ENCODE measurements at regions not wholly inside any gene's neighbourhood (a gene's known extent, or its start where the extent isn't known, plus 50 kb on each side); places are given as distances from the start of the nearest gene placed in this dataset.
"Not testable (repeated sequence)": the region's sequence is repeated elsewhere in the genome, so short reads cannot be mapped to it uniquely, and the experiment has no call there.

DNA sequence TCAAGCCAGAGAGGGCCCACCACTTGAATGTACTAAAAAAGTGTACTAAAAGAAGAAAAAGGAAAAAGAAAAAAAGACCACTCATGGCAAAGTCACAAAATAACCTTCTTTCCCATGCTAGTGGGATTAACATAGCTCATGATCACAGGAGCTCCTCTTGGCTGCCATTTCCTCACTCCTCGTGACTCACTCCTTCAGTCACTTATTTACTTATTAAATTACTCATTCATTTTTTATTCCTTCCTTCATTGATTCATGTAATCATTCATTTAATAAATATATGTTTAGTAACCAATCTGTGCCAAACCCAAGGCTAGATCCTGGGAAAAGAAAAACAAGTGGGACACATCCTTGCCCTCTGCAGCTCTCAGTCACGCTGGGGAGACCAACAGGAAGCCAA lies 300.5 kb downstream of the INSIG2 start:
- no peak for DNase-seq (ENCODE audit: low read depth in 3 of 3)

DNA sequence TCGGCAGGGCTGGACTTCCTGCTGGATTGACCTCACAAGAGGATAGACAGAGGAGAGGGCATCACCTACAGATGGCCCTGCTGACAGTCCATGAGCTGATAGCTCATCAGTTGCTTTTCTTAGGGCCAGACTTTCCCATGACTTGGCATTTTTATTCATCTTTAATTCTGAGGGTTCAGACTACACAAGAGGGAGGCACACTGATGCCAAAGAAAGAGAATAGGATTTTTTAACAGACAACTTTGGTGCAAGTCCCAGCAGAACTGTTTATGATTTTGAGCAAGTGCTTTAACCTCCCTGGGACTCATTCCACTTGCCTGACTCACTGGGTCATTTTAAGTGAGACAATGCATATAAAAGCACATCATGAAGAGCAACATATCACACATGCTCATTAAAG lies 299.2 kb downstream of the INSIG2 start:
- no peak for DNase-seq (ENCODE audit: low read depth in 3 of 3)

DNA sequence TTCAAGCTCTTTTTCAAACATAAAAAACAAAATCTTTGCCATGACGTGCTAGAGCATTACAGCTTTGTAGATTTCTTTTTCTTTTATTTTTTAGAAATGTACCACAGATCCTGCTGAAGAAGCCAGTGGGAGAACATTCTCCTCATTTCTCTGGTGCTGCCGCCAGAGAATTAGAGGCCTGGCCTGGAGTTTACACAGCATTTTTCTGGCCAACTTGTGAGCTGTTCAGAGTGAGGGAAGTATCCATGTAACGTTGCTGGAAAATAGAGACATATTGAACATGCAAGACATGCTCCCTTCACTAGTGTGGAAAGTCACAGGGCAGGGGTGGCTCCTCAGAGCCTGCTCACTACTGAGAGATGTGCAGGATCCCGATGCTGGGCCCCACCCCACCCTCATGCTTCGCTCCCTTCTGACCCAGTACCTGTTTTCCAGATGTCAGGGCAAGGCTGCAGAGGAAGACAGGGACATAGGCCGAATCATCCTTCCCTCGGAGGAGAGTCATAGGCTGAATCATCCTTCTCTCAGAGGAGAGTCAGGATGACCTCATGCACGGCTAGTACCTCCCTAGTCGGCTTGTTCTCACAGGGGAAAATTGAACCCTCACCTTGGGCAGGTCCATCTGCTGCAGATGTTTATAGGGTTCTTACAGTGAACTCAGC lies 298.5 kb downstream of the INSIG2 start:
- DNase-seq (ENCODE audit: low read depth in 3 of 3) = no peak

DNA sequence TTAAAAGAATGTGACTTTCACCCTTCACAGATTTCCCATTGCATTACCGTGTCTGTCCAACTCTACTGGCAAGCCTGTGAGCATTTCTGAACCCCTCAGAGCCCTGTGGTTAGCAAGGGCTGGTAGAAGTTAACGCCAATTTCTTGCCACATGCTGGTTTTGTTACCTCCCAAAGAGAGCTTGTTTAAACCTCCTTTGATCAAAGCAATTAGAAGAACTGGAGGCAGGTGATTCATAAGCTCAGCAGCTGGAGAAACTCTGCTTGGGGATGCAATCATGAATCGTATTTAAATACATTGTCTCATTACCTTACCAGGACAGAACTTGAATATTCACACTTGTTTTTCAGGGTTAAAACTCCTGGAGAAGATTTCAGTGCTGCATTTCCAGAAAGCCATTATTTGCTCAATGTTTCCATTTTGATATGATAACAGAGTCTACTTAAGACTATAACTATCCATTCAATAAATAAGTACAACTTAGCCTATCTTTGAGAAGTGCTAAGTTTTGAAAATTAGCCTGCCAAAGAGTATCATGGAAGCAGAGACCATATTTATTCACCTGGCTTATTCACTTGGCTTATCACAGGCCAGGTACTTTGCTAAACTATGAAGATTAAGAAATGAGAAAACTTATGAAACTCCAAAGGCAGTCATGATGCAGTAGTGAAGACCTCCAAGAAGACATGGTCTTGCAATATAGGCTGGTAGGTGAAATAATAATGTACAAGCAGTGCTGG lies 292.8 kb downstream of the INSIG2 start:
- DNase-seq (ENCODE audit: low read depth in 3 of 3) = no peak

DNA sequence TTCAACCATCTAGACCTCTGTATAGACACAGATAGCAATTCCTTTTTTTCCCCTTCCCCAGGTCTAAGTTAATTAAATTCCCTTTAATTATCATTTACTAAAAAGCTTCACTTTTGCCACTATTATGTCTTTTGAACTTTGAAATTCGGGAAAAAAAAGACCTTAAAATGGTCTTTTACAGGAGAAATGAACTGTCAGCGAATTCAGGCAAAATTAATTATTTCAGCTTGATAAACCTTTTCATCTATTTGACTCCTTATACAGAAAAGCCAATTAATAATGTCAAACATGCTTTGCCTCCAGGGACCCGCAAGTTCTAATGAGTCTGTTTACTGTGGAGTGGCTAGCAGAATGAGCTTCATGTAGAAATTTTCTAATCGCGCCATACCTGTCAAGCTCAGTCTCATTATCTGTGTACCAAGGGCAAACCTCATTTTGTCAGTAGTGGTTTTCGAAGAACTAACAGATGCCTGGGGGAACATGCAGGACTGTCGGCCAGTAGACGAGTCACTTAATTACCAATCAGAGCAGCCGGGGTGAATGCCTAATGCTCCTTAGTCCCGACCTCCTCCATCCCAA lies 287.7 kb downstream of the INSIG2 start:
- DNase-seq (ENCODE audit: low read depth in 3 of 3) = no peak

DNA sequence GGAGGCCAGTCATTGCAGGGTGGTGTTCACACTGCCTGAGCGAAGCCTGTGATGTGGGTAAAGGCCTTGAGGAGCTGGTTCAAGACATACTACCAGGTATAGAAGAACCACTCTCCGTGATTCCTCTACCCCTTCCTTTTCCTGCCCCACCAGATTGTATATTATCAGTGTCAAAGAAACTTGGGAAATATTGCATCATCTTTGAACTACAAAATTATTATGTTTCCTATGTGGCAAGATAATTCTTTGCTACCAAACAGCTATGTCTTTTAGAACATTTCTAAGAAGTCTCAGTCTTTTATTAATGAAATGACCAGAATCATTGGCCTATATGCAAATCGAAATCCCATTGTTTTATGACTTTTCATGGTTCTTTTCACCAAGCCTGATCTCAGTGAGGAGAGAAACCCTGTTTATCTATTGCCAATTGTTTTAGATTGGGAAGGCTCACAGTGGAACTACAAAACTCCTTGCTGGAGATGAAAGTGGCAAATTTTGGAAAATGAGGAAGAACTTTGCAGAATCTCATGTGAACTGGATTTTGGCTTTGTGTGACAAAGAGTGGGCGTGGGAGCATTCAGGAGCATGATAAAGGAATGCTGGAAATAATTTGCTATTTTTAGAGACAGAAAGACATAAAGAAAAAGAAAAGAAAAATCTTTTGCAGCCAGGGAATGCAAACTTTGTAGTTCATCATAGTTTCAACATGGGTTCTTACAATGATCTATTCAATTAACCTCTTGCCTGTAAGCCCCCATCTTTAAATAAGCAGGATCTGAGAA lies 286.9 kb downstream of the INSIG2 start:
- DNase-seq (ENCODE audit: low read depth in 3 of 3) = no peak

- DNase-seq (ENCODE audit: low read depth in 3 of 3) = no peak
Observed at GRCh38 chr2:118372886-118373830, 284.9 kb downstream of the INSIG2 start.

DNA sequence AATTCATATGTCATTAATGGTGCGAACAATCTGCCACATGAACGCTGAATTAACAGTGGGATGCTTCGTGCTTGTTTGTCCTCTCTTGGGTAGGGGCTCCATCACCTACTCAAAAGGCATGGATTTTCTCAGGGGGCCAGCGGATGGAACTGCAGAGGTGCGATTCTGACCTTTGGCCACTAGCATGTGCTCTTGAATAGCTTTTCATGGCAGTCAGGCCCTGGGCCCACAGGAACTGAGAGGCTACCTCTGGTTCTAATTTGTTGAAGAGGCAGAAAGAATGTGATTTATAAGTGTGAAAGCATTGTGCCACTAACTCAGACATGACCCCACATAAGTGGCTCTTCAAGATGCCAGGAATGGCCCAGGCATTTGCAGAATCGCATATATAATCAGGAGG lies 283.2 kb downstream of the INSIG2 start:
- DNase-seq (ENCODE audit: low read depth in 3 of 3) = no peak

DNA sequence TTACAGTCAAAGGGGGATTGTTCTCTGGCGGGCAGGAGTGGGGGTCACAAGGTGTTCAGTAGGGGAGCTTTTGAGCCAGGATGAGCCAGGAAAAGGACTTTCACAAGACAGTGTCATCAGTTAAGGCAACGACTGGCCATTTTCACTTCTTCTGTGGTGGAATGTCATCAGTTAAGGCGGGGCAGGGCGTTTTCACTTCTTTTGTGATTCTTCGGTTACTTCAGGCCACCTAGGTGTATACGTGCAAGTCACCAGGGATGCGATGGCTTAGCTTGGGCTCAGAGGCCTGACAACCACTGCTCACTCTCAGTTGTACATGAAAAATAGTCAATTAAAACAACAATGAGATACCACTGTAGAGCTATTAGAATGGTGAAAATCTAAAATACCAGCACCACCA lies 281.2 kb downstream of the INSIG2 start:
- DNase-seq (ENCODE audit: low read depth in 3 of 3) = not testable (repeated sequence)

- no peak for DNase-seq (ENCODE audit: low read depth in 3 of 3)
Observed at GRCh38 chr2:118363604-118364003, 275.3 kb downstream of the INSIG2 start.

DNA sequence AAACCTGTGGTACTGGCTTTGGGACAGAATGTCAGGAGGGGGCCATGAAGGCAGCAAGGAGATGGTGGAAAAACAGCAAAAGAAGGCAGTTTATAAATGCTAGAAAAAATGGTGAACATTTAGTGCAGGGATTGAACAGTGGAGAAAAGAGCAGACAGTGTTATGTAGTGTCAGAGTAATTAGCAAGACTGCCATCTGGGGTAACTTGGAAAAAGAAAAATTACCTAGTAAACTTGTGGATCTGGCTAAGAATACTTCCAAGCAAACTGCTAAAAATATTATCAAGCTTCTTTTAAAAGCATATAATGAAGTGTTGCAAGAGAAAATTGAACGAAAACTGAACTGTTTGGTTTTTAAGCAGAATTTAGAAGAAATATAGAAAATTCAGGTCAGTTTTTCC lies 267.8 kb downstream of the INSIG2 start:
- DNase-seq (ENCODE audit: low read depth in 3 of 3) = no peak

- DNase-seq (ENCODE audit: low read depth in 3 of 3) = no peak
Observed at GRCh38 chr2:118351796-118352195, 263.5 kb downstream of the INSIG2 start.

GRCh38 chr2:118350621-118351020 lies 262.4 kb downstream of the INSIG2 start:
- DNase-seq (ENCODE audit: low read depth in 3 of 3) = no peak

DNA sequence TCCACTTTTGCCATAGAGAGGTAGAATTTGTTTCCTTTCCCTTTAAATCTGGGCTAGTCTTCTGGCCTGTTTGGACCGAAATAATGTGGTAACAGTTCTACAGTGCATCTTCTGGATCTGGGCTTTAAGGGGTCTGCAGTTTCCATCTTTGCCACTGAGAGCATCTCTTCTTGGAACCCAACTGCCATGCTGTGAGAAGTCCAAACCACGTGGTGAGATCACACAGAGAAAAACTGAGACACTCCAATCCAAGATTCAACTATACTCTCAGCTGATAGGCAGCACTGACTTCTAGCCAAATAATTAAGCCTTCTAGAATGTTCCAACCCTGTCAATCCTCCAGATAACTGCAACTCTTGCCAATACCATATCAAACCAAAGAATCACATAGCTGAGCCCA lies 261.1 kb downstream of the INSIG2 start:
- DNase-seq (ENCODE audit: low read depth in 3 of 3) = no peak

GRCh38 chr2:118348380-118349034 lies 260.2 kb downstream of the INSIG2 start:
- no peak for DNase-seq (ENCODE audit: low read depth in 3 of 3)

- no peak for DNase-seq (ENCODE audit: low read depth in 3 of 3)
Observed at GRCh38 chr2:118345465-118345864, 257.2 kb downstream of the INSIG2 start.

GRCh38 chr2:118340103-118340502 lies 251.8 kb downstream of the INSIG2 start:
- no peak for DNase-seq (ENCODE audit: low read depth in 3 of 3)

- no peak for DNase-seq (ENCODE audit: low read depth in 3 of 3)
Observed at GRCh38 chr2:118339386-118339785, 251.1 kb downstream of the INSIG2 start.

- no peak for DNase-seq (ENCODE audit: low read depth in 3 of 3)
Observed at GRCh38 chr2:118333664-118334063, 245.4 kb downstream of the INSIG2 start.

DNA sequence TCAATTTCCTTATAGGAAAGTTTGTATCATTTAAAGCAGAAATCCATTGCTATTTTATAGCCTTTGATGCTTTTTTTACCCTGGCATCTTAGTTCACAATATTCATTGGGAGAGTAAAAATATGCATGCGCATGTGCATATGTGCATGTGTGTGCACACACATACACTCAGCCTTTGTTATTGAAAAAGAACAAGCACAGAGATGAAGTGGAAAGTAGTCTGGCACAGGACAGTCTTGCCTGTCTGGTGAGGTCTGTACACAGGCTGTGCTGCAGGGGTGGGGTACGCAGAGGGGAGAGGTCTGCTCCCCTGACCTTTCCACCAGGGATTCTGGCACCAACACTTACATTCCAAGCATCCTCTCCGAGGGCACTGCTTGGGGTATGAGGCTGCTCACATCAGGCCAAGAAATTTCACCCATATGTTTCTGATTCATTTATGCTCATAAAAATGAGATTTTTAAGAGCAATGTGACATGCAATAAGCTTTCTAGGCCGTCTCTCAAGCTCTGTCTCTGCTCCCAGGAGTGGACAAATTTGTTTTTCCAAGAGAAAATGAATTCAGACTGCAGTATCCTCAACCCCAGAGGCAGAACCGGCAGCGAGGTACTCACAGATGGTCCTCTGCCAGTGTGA lies 237.2 kb downstream of the INSIG2 start:
- no peak for DNase-seq (ENCODE audit: low read depth in 3 of 3)
